GM19240 (cell line): ENCODE measurements at regions not wholly inside any gene's neighbourhood (a gene's known extent, or its start where the extent isn't known, plus 50 kb on each side); places are given as distances from the start of the nearest gene placed in this dataset.
"Not testable (repeated sequence)": the region's sequence is repeated elsewhere in the genome, so short reads cannot be mapped to it uniquely, and the experiment has no call there.

Experiments used
- DNase-seq: peaks from one replicate; pipeline ENCODE4 v3.0.0; 2011; ENCODE audit warnings: low spot score; ENCODE audit not compliant: insufficient read length

GRCh38 chr6:141877275-141877983, 255.3 kb upstream of the GJE1 start:
- no peak for DNase-seq

- DNase-seq, result no peak
Measured at GRCh38 chr6:141874930-141875602, 257.7 kb upstream of the GJE1 start.

- DNase-seq, result not testable (repeated sequence)
Measured at GRCh38 chr6:141869509-141869908, 263.2 kb upstream of the GJE1 start.

GRCh38 chr6:141867767-141868166, 265.0 kb upstream of the GJE1 start:
- no peak for DNase-seq

GRCh38 chr6:141866731-141867497, 265.8 kb upstream of the GJE1 start:
- no peak for DNase-seq

- no peak for DNase-seq
Measured at GRCh38 chr6:141851063-141851462, 281.7 kb upstream of the GJE1 start.

GRCh38 chr6:141848029-141848890, 284.5 kb upstream of the GJE1 start:
- DNase-seq, result no peak

GRCh38 chr6:141846639-141847038, 286.1 kb upstream of the GJE1 start:
- no peak for DNase-seq

- no peak for DNase-seq
Measured at GRCh38 chr6:141843178-141843834, 289.4 kb upstream of the GJE1 start.

- DNase-seq, result no peak
Measured at GRCh38 chr6:141833001-141833655, 299.6 kb upstream of the GJE1 start.

GRCh38 chr6:141830530-141830929, 302.2 kb upstream of the GJE1 start:
- no peak for DNase-seq

GRCh38 chr6:141829566-141830360, 303.0 kb upstream of the GJE1 start:
- DNase-seq, result no peak

GRCh38 chr6:141824350-141824749, 308.4 kb upstream of the GJE1 start:
- no peak for DNase-seq

- DNase-seq, result not testable (repeated sequence)
Measured at GRCh38 chr6:141815039-141815438, 317.7 kb upstream of the GJE1 start.

- DNase-seq, result no peak
Measured at GRCh38 chr6:141809901-141810300, 322.8 kb upstream of the GJE1 start.

- no peak for DNase-seq
Measured at GRCh38 chr6:141808662-141809061, 324.1 kb upstream of the GJE1 start.

- not testable (repeated sequence) for DNase-seq
Measured at GRCh38 chr6:141800973-141801372, 331.8 kb upstream of the GJE1 start.

- DNase-seq, result no peak
Measured at GRCh38 chr6:141790921-141791320, 341.8 kb upstream of the GJE1 start.

GRCh38 chr6:141788096-141788495, 344.6 kb upstream of the GJE1 start:
- DNase-seq, result no peak
